H1 (cell line): ENCODE measurements at regions not wholly inside any gene's neighbourhood (a gene's known extent, or its start where the extent isn't known, plus 50 kb on each side); places are given as distances from the start of the nearest gene placed in this dataset.

Experiments used
- CTCF ChIA-PET: fragments of 300-600 bp; sonication (Branson Sonifier 250); formaldehyde crosslinking; loops from one replicate; lab custom pipeline; 2021; ENCODE audit not compliant: partially characterized antibody; lab: Charles Lee
- POLR2A ChIA-PET: fragments of 300-600 bp; sonication (Branson Sonifier 250); formaldehyde crosslinking; loops from one replicate; lab custom pipeline; 2021; ENCODE audit warnings: inconsistent platforms; ENCODE audit not compliant: partially characterized antibody; lab: Charles Lee
- DNase-seq, 2 experiments: peaks; one replicate each; pipeline versions ENCODE4 v3.0.0 to v3.0.0-alpha.2; 2010 to 2022; ENCODE audit warnings: low spot score in 2 of 2, low read depth in 1 of 2, mixed read lengths in 1 of 2
- FAIRE-seq: peaks from 2 replicates; lab custom pipeline; 2011; peaks lifted over from hg19 to GRCh38; lab: Jason Lieb, UNC
- H2AFZ ChIP-seq: 2 replicates; pipeline ENCODE4 v1.8.1; 2012; ENCODE audit warnings: low read length, inconsistent platforms
- H2AK5ac ChIP-seq: 2 replicates; pipeline ENCODE4 v1.6.1; 2013; ENCODE audit warnings: low read depth, low read length
- H2BK120ac ChIP-seq: replicated peaks from 2 replicates; pipeline ENCODE3; 2013; ENCODE audit warnings: low read depth, low read length, inconsistent platforms
- H2BK12ac ChIP-seq: 2 replicates; pipeline ENCODE4 v1.6.1; 2013; ENCODE audit warnings: low read depth, low read length
- H2BK15ac ChIP-seq: 2 replicates; pipeline ENCODE4 v1.6.1; 2013; ENCODE audit warnings: low read length
- H2BK20ac ChIP-seq: 2 replicates; pipeline ENCODE4 v1.6.1; 2013; ENCODE audit warnings: low read length
- H2BK5ac ChIP-seq: 2 replicates; pipeline ENCODE4 v1.6.1; 2013; ENCODE audit warnings: low read depth, low read length
- H3K14ac ChIP-seq: 2 replicates; pipeline ENCODE4 v1.6.1; 2013; ENCODE audit warnings: inconsistent platforms; ENCODE audit not compliant: insufficient read length
- H3K18ac ChIP-seq: 2 replicates; pipeline ENCODE4 v1.6.1; 2013; ENCODE audit warnings: low read length; ENCODE audit errors: extremely low read depth
- H3K23ac ChIP-seq: 2 replicates; pipeline ENCODE4 v1.6.1; 2013; ENCODE audit warnings: inconsistent platforms; ENCODE audit not compliant: insufficient read length
- H3K23me2 ChIP-seq: 2 replicates; pipeline ENCODE4 v1.6.1; 2013; ENCODE audit warnings: low read depth, low read length
- H3K27ac ChIP-seq: 2 replicates; pipeline ENCODE4 v1.6.1; 2011; ENCODE audit warnings: low read depth, low read length, inconsistent platforms
- H3K27me3 ChIP-seq, 4 experiments: replicated peaks in 1 of 4; 1 replicate in 1 of 4; 2 replicates in 3 of 4; pipeline versions ENCODE4 v1.6.1 to v1.8.1; 2011 to 2013; ENCODE audit warnings: low read length in 3 of 4, mild to moderate bottlenecking in 3 of 4, inconsistent platforms in 2 of 4, mixed read lengths in 2 of 4, moderate library complexity in 1 of 4; ENCODE audit not compliant: control insufficient read depth in 3 of 4, insufficient read depth in 3 of 4; ENCODE audit errors: extremely low read depth in 1 of 4
- H3K36me3 ChIP-seq, 4 experiments: 2 replicates each; pipeline versions ENCODE4 v1.6.1 to v1.8.1; 2011 to 2013; ENCODE audit warnings: mild to moderate bottlenecking in 4 of 4, low read length in 3 of 4, moderate library complexity in 2 of 4, control low read depth in 1 of 4, inconsistent platforms in 1 of 4; ENCODE audit not compliant: insufficient read depth in 4 of 4, control insufficient read depth in 2 of 4
- H3K4ac ChIP-seq: replicated peaks from 2 replicates; pipeline ENCODE3; 2013; ENCODE audit warnings: low read length, low read depth, mixed read lengths, inconsistent platforms; ENCODE audit not compliant: insufficient read length
- H3K4me1 ChIP-seq, 4 experiments: replicated peaks in 1 of 4; 1 replicate in 1 of 4; 2 replicates in 3 of 4; pipeline versions ENCODE4 v1.6.1 to v1.8.1; 2011 to 2013; ENCODE audit warnings: low read length in 3 of 4, inconsistent platforms in 2 of 4, mixed read lengths in 1 of 4; ENCODE audit not compliant: insufficient read depth in 4 of 4, control insufficient read depth in 3 of 4
- H3K4me2 ChIP-seq, 2 experiments: 2 replicates each; pipeline versions ENCODE4 v1.6.1 to v1.8.1; 2011 to 2013; ENCODE audit warnings: low read depth in 2 of 2, low read length in 2 of 2, control low read depth in 1 of 2, inconsistent platforms in 1 of 2, mild to moderate bottlenecking in 1 of 2; ENCODE audit not compliant: insufficient read depth in 1 of 2
- H3K4me3 ChIP-seq, 4 experiments: fragments of 200-600, 300-600 bp in 1 of 4; sonication (generic), shearing (Covaris generic), sonication (Bioruptor Twin) in 1 of 4; 2 replicates each; pipeline versions ENCODE4 v1.5.1 to v1.8.1; 2011 to 2016; ENCODE audit warnings: low read length in 4 of 4, low read depth in 3 of 4, control low read depth in 2 of 4, inconsistent platforms in 2 of 4, mild to moderate bottlenecking in 2 of 4, mixed read lengths in 1 of 4, moderate library complexity in 1 of 4; ENCODE audit not compliant: insufficient read depth in 2 of 4; ENCODE audit errors: extremely low read depth in 1 of 4
- H3K56ac ChIP-seq: replicated peaks from 2 replicates; pipeline ENCODE3; 2013; ENCODE audit warnings: low read depth, mild to moderate bottlenecking, mixed read lengths, low read length, inconsistent platforms; ENCODE audit not compliant: insufficient read length
- H3K79me1 ChIP-seq: 2 replicates; pipeline ENCODE4 v1.6.1; 2013; ENCODE audit warnings: low read depth, low read length, control low read depth
- H3K79me2 ChIP-seq, 2 experiments: 2 replicates each; pipeline versions ENCODE4 v1.6.1 to v1.8.1; 2012 to 2013; ENCODE audit warnings: low read length in 2 of 2, mild to moderate bottlenecking in 2 of 2, inconsistent platforms in 1 of 2; ENCODE audit not compliant: insufficient read depth in 2 of 2, control insufficient read depth in 1 of 2
- H3K9ac ChIP-seq, 4 experiments: replicated peaks in 1 of 4; 1 replicate in 1 of 4; 2 replicates in 3 of 4; pipeline versions ENCODE4 v1.6.1 to v1.8.1; 2011 to 2013; ENCODE audit warnings: low read depth in 3 of 4, low read length in 3 of 4, control low read depth in 2 of 4, mild to moderate bottlenecking in 2 of 4, moderate library complexity in 2 of 4, inconsistent platforms in 1 of 4; ENCODE audit errors: extremely low read depth in 1 of 4
- H3K9me3 ChIP-seq, 2 experiments: 2 replicates each; pipeline versions ENCODE4 v1.6.1 to v1.8.1; 2012 to 2013; ENCODE audit warnings: mild to moderate bottlenecking in 2 of 2, moderate library complexity in 2 of 2, control low read depth in 1 of 2, inconsistent platforms in 1 of 2, low read depth in 1 of 2, low read length in 1 of 2, mixed read lengths in 1 of 2; ENCODE audit not compliant: insufficient read depth in 2 of 2
- H4K20me1 ChIP-seq, 2 experiments: replicated peaks in 1 of 2; 2 replicates each; pipeline versions ENCODE3 to v1.8.1; 2011 to 2013; ENCODE audit warnings: inconsistent platforms in 2 of 2, low read length in 2 of 2, mild to moderate bottlenecking in 1 of 2; ENCODE audit not compliant: insufficient read depth in 2 of 2, control insufficient read depth in 1 of 2
- H4K5ac ChIP-seq: 2 replicates; pipeline ENCODE4 v1.6.1; 2013; ENCODE audit warnings: low read length, low read depth, mixed read lengths, inconsistent platforms; ENCODE audit not compliant: insufficient read length
- H4K8ac ChIP-seq: 2 replicates; pipeline ENCODE4 v1.8.0; 2013; ENCODE audit warnings: mild to moderate bottlenecking, moderate library complexity, low read length, inconsistent platforms; ENCODE audit not compliant: insufficient read depth; ENCODE audit errors: extremely low read depth
- H4K91ac ChIP-seq: replicated peaks from 2 replicates; pipeline ENCODE3; 2013; ENCODE audit warnings: low read length, mixed read lengths, inconsistent platforms; ENCODE audit not compliant: insufficient read length
- TAF1 ChIP-seq: IDR thresholded peaks from 2 replicates; pipeline ENCODE4 v1.6.1; 2011; ENCODE audit warnings: mild to moderate bottlenecking, low read depth, low read length
- WGBS, 2 experiments: shearing (Covaris generic) in 1 of 2; methylation state at CpG; one replicate each; pipeline versions ENCODE4 v1.1.6 to v1.1.7; 2013 to 2015; ENCODE audit warnings: low lambda C conversion rate in 2 of 2, mixed read lengths in 2 of 2, inconsistent platforms in 1 of 2, low coverage in 1 of 2, missing lambda C conversion rate in 1 of 2; ENCODE audit not compliant: insufficient replicate concordance in 2 of 2, insufficient coverage in 1 of 2, insufficient read length in 1 of 2; ENCODE audit errors: extremely low coverage in 1 of 2, missing lambda C conversion rate in 1 of 2; 5-methylcytosine and 5-hydroxymethylcytosine counted together

- H3K9ac ChIP-seq, result no peak overlapping the region
- CTCF ChIA-PET, result interaction anchor here (0.6 to 11.1 kb wide), 7 partner anchors 14 to 257 kb away, joined by 3 to 102 read pairs (median 4); no protein-coding TSS in a partner anchor
Observed at GRCh38 chr7:142611566-142612236, 137.6 kb upstream of the PRSS1 start.

More at GRCh38 chr7:142611566-142612236, 137.6 kb upstream of the PRSS1 start:
- H3K56ac ChIP-seq, result no peak overlapping the region
- H4K8ac ChIP-seq, result peak overlapping the region; percentile 31; the same call in 1 of the 2 replicates
- no peak overlapping the region for H2BK120ac ChIP-seq
- H3K23ac ChIP-seq, result no peak overlapping the region
- no peaks in the 10 kb centered on the region for H3K79me1 ChIP-seq
- H3K27me3 ChIP-seq, result no peaks in the 10 kb centered on the region
- TF ChIP-seq TAF1, result no peak
- TF ChIP-seq, all 59 proteins: peak for 0
- DNase-seq (no peak), FAIRE-seq (no peak)
- H3K4me1 ChIP-seq, result peaks cover 0 to 2% (median 1%) of the 10 kb centered on the region in 4 experiments; a peak in 2 of 7 replicates
- no peaks in the 10 kb centered on the region for H4K20me1 ChIP-seq
- no peaks in the 10 kb centered on the region for H3K36me3 ChIP-seq
- H3K79me2 ChIP-seq, result no peaks in the 10 kb centered on the region
- H2BK5ac ChIP-seq, result no peak overlapping the region
- no peak overlapping the region for H3K14ac ChIP-seq
- H3K4me3 ChIP-seq, result no peak overlapping the region
- H3K23me2 ChIP-seq, result no peaks in the 10 kb centered on the region; the same call in 1 of the 2 replicates
- no peak overlapping the region for H4K91ac ChIP-seq
- H3K9me3 ChIP-seq, result no peaks in the 10 kb centered on the region
- no peak overlapping the region for H2BK12ac ChIP-seq
- POLR2A ChIA-PET, result interaction anchor here (1.1 kb wide), 1 partner anchor 13 kb away, joined by 3 read pairs; no protein-coding TSS in a partner anchor
- H3K4me2 ChIP-seq, result no peak overlapping the region
- peak overlapping the region; percentile 76; the same call in 1 of the 2 replicates for H2AFZ ChIP-seq
- no peak overlapping the region for H3K4ac ChIP-seq
- 95% methylated on average over 7 of the region's 8 CpGs; no CpG with 5 or more reads in 1 of the 2 experiments for WGBS, 2 experiments
- no peak overlapping the region for H3K27ac ChIP-seq
- no peak overlapping the region for H2BK20ac ChIP-seq
- H2AK5ac ChIP-seq, result no peak overlapping the region
- H3K18ac ChIP-seq, result no peak overlapping the region
- H2BK15ac ChIP-seq, result no peak overlapping the region
- no peak overlapping the region for H4K5ac ChIP-seq
